ENCODE measurements at regions not wholly inside any gene's neighbourhood (a gene's known extent, or its start where the extent isn't known, plus 50 kb on each side); places are given as distances from the start of the nearest gene placed in this dataset.

- Histone ChIP-seq H3K9me3 (ENCODE audit: low read length) (no peaks in the 10 kb centered on the region), H3K36me3 (ENCODE audit: insufficient read depth, low read length) (no peaks in the 10 kb centered on the region), H3K4me3 (ENCODE audit: low read length) (no peak overlapping the region), H3K79me2 (replicated peaks; ENCODE audit: insufficient read depth, low read length) (no peaks in the 10 kb centered on the region), H3K27me3 (ENCODE audit: insufficient read depth, low read depth, low read length) (no peaks in the 10 kb centered on the region), H3K9me2 (ENCODE audit: insufficient read depth, low read length) (no peaks in the 10 kb centered on the region), H3F3A (ENCODE audit: insufficient read depth, low read length, poor library complexity, severe bottlenecking) (no peaks in the 10 kb centered on the region), H3K4me2 (ENCODE audit: low read length) (no peak overlapping the region), H3K9ac (ENCODE audit: low read length) (no peak overlapping the region), H3K27ac (ENCODE audit: low read length) (no peak overlapping the region), H2AFZ (ENCODE audit: low read depth, low read length) (no peak overlapping the region), H4K20me1 (ENCODE audit: insufficient read depth) (no peaks in the 10 kb centered on the region)
- TF ChIP-seq SMC3 (conservative IDR thresholded peaks at IDR 0.05; ENCODE audit: poor library complexity) (peak; percentile 50), REST (IDR thresholded peaks at IDR 0.05; ENCODE audit: borderline replicate concordance) (no peak), POLR2AphosphoS5 (IDR thresholded peaks at IDR 0.05) (no peak), RAD21 (conservative IDR thresholded peaks at IDR 0.05) (peak; percentile 61), EP300 (conservative IDR thresholded peaks at IDR 0.05; ENCODE audit: poor library complexity, severe bottlenecking) (no peak), TAF1 (IDR thresholded peaks at IDR 0.05; ENCODE audit: low read depth) (no peak), CTCF (IDR thresholded peaks at IDR 0.05; ENCODE audit: poor library complexity, severe bottlenecking) (peak; percentile 47)
These were observed 311.7 kb upstream of the DPH6 start for GRCh38 chr15:35857567-35858226.

- no peaks in the 10 kb centered on the region for H3K9me3 ChIP-seq (ENCODE audit: low read length)
- TF ChIP-seq REST (IDR thresholded peaks at IDR 0.05; ENCODE audit: borderline replicate concordance) (no peak), EZH2 (IDR thresholded peaks at IDR 0.05; ENCODE audit: borderline replicate concordance, insufficient read depth, low read length, poor library complexity, severe bottlenecking) (no peak), RAD21 (conservative IDR thresholded peaks at IDR 0.05) (no peak), POLR2AphosphoS5 (IDR thresholded peaks at IDR 0.05) (no peak), TAF1 (IDR thresholded peaks at IDR 0.05; ENCODE audit: low read depth) (no peak), EP300 (conservative IDR thresholded peaks at IDR 0.05; ENCODE audit: poor library complexity, severe bottlenecking) (no peak), CTCF (IDR thresholded peaks at IDR 0.05; ENCODE audit: poor library complexity, severe bottlenecking) (no peak)
- no peak overlapping the region for H3K4me2 ChIP-seq (ENCODE audit: low read length)
These were observed 312.7 kb upstream of the DPH6 start for GRCh38 chr15:35858707-35859106.

More at GRCh38 chr15:35858707-35859106, 312.7 kb upstream of the DPH6 start:
- H3K27me3 ChIP-seq (ENCODE audit: insufficient read depth, low read depth, low read length), result no peaks in the 10 kb centered on the region
- no peak overlapping the region for H2AFZ ChIP-seq (ENCODE audit: low read depth, low read length)
- H3F3A ChIP-seq (ENCODE audit: insufficient read depth, low read length, poor library complexity, severe bottlenecking), result no peaks in the 10 kb centered on the region
- no peaks in the 10 kb centered on the region for H3K9me2 ChIP-seq (ENCODE audit: insufficient read depth, low read length)
- no peaks in the 10 kb centered on the region for H4K20me1 ChIP-seq (ENCODE audit: insufficient read depth)
- H3K36me3 ChIP-seq (ENCODE audit: insufficient read depth, low read length), result no peaks in the 10 kb centered on the region
- H3K9ac ChIP-seq (ENCODE audit: low read length), result no peak overlapping the region
- H3K27ac ChIP-seq (ENCODE audit: low read length), result no peak overlapping the region
- no peak overlapping the region for H3K4me3 ChIP-seq (ENCODE audit: low read length)
- no peaks in the 10 kb centered on the region for H3K79me2 ChIP-seq (replicated peaks; ENCODE audit: insufficient read depth, low read length)

Data from neural cell (in vitro differentiated cells).